Right lobe of liver (tissue), 4 donors: ENCODE measurements at regions not wholly inside any gene's neighbourhood (a gene's known extent, or its start where the extent isn't known, plus 50 kb on each side); places are given as distances from the start of the nearest gene placed in this dataset.

Experiments
- POLR2A ChIP-seq: fragments of 450-650 bp; IDR thresholded peaks from one replicate; pipeline ENCODE4 v1.6.1; 2017; ENCODE audit warnings: antibody characterized with exemption, mild to moderate bottlenecking
- TF ChIP-seq, protein P1 (sequence below), 4 donors: fragments of 200-600 bp in 3 of 4; fragments of 450-650 bp in 1 of 4; IDR thresholded peaks; one replicate each; pipeline versions ENCODE4 v1.5.1 to v1.8.0; 2016 to 2022; ENCODE audit warnings: antibody characterized with exemption in 4 of 4, mild to moderate bottlenecking in 2 of 4
- donor health status: DM: no; HTN: no; CAD: no.
- donor health status: DM: no; HTN: no; CAD: no.
- donor health status: DM: no; HTN: yes; CAD: no.

DNA sequence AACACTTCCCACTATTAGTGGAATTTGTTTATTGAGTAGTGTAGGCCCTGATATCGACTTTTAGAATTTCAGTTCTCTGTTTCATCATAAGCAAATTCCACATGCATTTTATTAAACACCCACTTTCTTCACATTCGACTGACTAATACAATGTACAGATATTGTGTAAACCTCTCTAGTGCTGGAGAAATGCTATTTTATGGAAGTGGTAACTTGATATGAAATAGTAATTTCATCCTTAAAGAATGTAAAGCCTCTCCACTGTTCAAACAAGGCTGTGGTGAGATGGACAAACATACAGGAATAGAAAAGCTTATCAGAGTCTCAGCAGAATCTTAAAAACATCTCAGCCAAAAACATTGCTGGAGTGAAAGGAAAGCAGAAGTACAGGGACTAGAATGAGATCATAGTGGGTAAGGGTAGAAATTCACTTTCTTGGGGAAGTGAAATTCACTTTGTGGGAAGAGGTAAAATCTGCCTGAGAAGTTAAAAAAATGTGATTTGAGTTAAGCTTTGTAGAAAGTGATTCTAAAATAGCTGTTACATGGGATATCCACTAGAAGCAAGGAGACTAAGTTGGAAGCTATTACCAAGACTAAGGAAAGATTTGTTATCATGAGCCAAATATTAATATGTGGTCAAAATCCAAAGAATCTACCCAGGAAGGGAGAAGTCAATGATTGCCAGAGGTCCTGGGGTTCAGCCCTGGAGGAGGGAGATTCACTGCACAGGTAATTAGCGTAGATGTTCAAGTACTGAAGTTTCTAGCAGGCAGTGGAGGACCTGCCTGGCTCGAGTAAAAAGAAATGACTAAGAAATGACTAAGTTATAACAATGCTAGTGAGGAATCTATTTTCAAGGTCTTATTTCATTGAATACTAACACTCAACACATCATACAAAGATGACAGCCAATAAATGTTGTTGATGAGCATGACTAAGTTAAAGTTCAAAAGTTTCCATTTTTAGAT lies 398.3 kb upstream of the FAM47C start:
- TF ChIP-seq POLR2A: no peak
- TF ChIP-seq, protein P1, sequence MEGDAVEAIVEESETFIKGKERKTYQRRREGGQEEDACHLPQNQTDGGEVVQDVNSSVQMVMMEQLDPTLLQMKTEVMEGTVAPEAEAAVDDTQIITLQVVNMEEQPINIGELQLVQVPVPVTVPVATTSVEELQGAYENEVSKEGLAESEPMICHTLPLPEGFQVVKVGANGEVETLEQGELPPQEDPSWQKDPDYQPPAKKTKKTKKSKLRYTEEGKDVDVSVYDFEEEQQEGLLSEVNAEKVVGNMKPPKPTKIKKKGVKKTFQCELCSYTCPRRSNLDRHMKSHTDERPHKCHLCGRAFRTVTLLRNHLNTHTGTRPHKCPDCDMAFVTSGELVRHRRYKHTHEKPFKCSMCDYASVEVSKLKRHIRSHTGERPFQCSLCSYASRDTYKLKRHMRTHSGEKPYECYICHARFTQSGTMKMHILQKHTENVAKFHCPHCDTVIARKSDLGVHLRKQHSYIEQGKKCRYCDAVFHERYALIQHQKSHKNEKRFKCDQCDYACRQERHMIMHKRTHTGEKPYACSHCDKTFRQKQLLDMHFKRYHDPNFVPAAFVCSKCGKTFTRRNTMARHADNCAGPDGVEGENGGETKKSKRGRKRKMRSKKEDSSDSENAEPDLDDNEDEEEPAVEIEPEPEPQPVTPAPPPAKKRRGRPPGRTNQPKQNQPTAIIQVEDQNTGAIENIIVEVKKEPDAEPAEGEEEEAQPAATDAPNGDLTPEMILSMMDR (IDR thresholded peaks at IDR 0.05): no peak
